ENCODE measurements at regions not wholly inside any gene's neighbourhood (a gene's known extent, or its start where the extent isn't known, plus 50 kb on each side); places are given as distances from the start of the nearest gene placed in this dataset.

GRCh38 chrX:137916090-137916746 is 350.3 kb downstream of the ZIC3 start:
- Histone ChIP-seq H4K20me1 (ENCODE audit: insufficient read depth) (no peaks in the 10 kb centered on the region), H3F3A (ENCODE audit: insufficient read depth, low read depth) (no peaks in the 10 kb centered on the region), H3K9me3 (ENCODE audit: insufficient read depth, low read depth) (no peaks in the 10 kb centered on the region), H3K27me3 (ENCODE audit: insufficient read depth, low read depth) (no peaks in the 10 kb centered on the region; the same call in 1 of the 2 replicates), H3K79me2 (ENCODE audit: low read depth) (no peaks in the 10 kb centered on the region), H3K36me3 (ENCODE audit: low read depth) (no peaks in the 10 kb centered on the region), H3K27ac (no peak overlapping the region), H2AFZ (no peak overlapping the region), H3K4me1 (replicated peaks; ENCODE audit: insufficient read depth) (no peaks in the 10 kb centered on the region), H3K4me2 (no peak overlapping the region), H3K4me3 (no peak overlapping the region), H3K9me2 (ENCODE audit: insufficient read depth) (no peaks in the 10 kb centered on the region; the same call in 1 of the 2 replicates)
- CTCF ChIA-PET: no interaction called here
- POLR2A ChIA-PET (ENCODE audit: unreplicated experiment): no interaction called here
- no peak for DNase-seq
- intact Hi-C loops (cut with micrococcal nuclease; ENCODE audit: unreplicated experiment): no loop called here
- BruUV-seq (replicated peaks): no TSS peak
- TF ChIP-seq CTCF (conservative IDR thresholded peaks at IDR 0.05) (no peak), EZH2 (IDR thresholded peaks at IDR 0.05; ENCODE audit: low read depth) (no peak)

- Histone ChIP-seq H3K27ac (no peak overlapping the region), H2AFZ (no peak overlapping the region), H3K79me2 (ENCODE audit: low read depth) (no peaks in the 10 kb centered on the region), H3K36me3 (ENCODE audit: low read depth) (no peaks in the 10 kb centered on the region), H3K27me3 (ENCODE audit: insufficient read depth, low read depth) (no peaks in the 10 kb centered on the region), H3F3A (ENCODE audit: insufficient read depth, low read depth) (no peaks in the 10 kb centered on the region), H4K20me1 (ENCODE audit: insufficient read depth) (no peaks in the 10 kb centered on the region), H3K9me2 (ENCODE audit: insufficient read depth) (no peaks in the 10 kb centered on the region), H3K4me3 (no peak overlapping the region), H3K4me2 (no peak overlapping the region), H3K9me3 (ENCODE audit: insufficient read depth, low read depth) (no peaks in the 10 kb centered on the region), H3K4me1 (replicated peaks; ENCODE audit: insufficient read depth) (no peaks in the 10 kb centered on the region)
- ChIA-PET POLR2A (ENCODE audit: unreplicated experiment) (no interaction called here), CTCF (no interaction called here)
- TF ChIP-seq EZH2 (IDR thresholded peaks at IDR 0.05; ENCODE audit: low read depth) (no peak), CTCF (conservative IDR thresholded peaks at IDR 0.05) (peak; percentile 47)
- intact Hi-C loops (cut with micrococcal nuclease; ENCODE audit: unreplicated experiment): no loop called here
- BruUV-seq (replicated peaks): no TSS peak
- no peak for DNase-seq
Measured at GRCh38 chrX:137926090-137926489, 360.2 kb downstream of the ZIC3 start.

GRCh38 chrX:137929951-137930350 is 364.0 kb downstream of the ZIC3 start:
- Histone ChIP-seq H3K27ac (no peak overlapping the region), H3K27me3 (ENCODE audit: insufficient read depth, low read depth) (no peaks in the 10 kb centered on the region), H3F3A (ENCODE audit: insufficient read depth, low read depth) (no peaks in the 10 kb centered on the region), H3K9me2 (ENCODE audit: insufficient read depth) (no peaks in the 10 kb centered on the region), H2AFZ (no peak overlapping the region), H3K4me1 (replicated peaks; ENCODE audit: insufficient read depth) (no peaks in the 10 kb centered on the region), H4K20me1 (ENCODE audit: insufficient read depth) (no peaks in the 10 kb centered on the region), H3K4me2 (no peak overlapping the region), H3K79me2 (ENCODE audit: low read depth) (no peaks in the 10 kb centered on the region), H3K9me3 (ENCODE audit: insufficient read depth, low read depth) (peaks cover 2% of the 10 kb centered on the region; the same call in 1 of the 2 replicates), H3K4me3 (no peak overlapping the region), H3K36me3 (ENCODE audit: low read depth) (no peaks in the 10 kb centered on the region)
- intact Hi-C loops (cut with micrococcal nuclease; ENCODE audit: unreplicated experiment): no loop called here
- CTCF ChIA-PET: no interaction called here
- no TSS peak for BruUV-seq (replicated peaks)
- POLR2A ChIA-PET (ENCODE audit: unreplicated experiment): no interaction called here
- TF ChIP-seq EZH2 (IDR thresholded peaks at IDR 0.05; ENCODE audit: low read depth) (no peak), CTCF (conservative IDR thresholded peaks at IDR 0.05) (no peak)
- no peak for DNase-seq

Data from PC-9 (cell line).